H1 (cell line): ENCODE measurements at regions not wholly inside any gene's neighbourhood (a gene's known extent, or its start where the extent isn't known, plus 50 kb on each side); places are given as distances from the start of the nearest gene placed in this dataset.

Experiments used
- CTCF ChIA-PET: fragments of 300-600 bp; sonication (Branson Sonifier 250); formaldehyde crosslinking; loops from one replicate; lab custom pipeline; 2021; ENCODE audit not compliant: partially characterized antibody; lab: Charles Lee
- POLR2A ChIA-PET: fragments of 300-600 bp; sonication (Branson Sonifier 250); formaldehyde crosslinking; loops from one replicate; lab custom pipeline; 2021; ENCODE audit warnings: inconsistent platforms; ENCODE audit not compliant: partially characterized antibody; lab: Charles Lee
- DNase-seq, 2 experiments: peaks; one replicate each; pipeline versions ENCODE4 v3.0.0 to v3.0.0-alpha.2; 2010 to 2022; ENCODE audit warnings: low spot score in 2 of 2, low read depth in 1 of 2, mixed read lengths in 1 of 2
- FAIRE-seq: peaks from 2 replicates; lab custom pipeline; 2011; peaks lifted over from hg19 to GRCh38; lab: Jason Lieb, UNC
- H2AFZ ChIP-seq: 2 replicates; pipeline ENCODE4 v1.8.1; 2012; ENCODE audit warnings: low read length, inconsistent platforms
- H2AK5ac ChIP-seq: 2 replicates; pipeline ENCODE4 v1.6.1; 2013; ENCODE audit warnings: low read depth, low read length
- H2BK120ac ChIP-seq: replicated peaks from 2 replicates; pipeline ENCODE3; 2013; ENCODE audit warnings: low read depth, low read length, inconsistent platforms
- H2BK12ac ChIP-seq: 2 replicates; pipeline ENCODE4 v1.6.1; 2013; ENCODE audit warnings: low read depth, low read length
- H2BK15ac ChIP-seq: 2 replicates; pipeline ENCODE4 v1.6.1; 2013; ENCODE audit warnings: low read length
- H2BK20ac ChIP-seq: 2 replicates; pipeline ENCODE4 v1.6.1; 2013; ENCODE audit warnings: low read length
- H2BK5ac ChIP-seq: 2 replicates; pipeline ENCODE4 v1.6.1; 2013; ENCODE audit warnings: low read depth, low read length
- H3K14ac ChIP-seq: 2 replicates; pipeline ENCODE4 v1.6.1; 2013; ENCODE audit warnings: inconsistent platforms; ENCODE audit not compliant: insufficient read length
- H3K18ac ChIP-seq: 2 replicates; pipeline ENCODE4 v1.6.1; 2013; ENCODE audit warnings: low read length; ENCODE audit errors: extremely low read depth
- H3K23ac ChIP-seq: 2 replicates; pipeline ENCODE4 v1.6.1; 2013; ENCODE audit warnings: inconsistent platforms; ENCODE audit not compliant: insufficient read length
- H3K23me2 ChIP-seq: 2 replicates; pipeline ENCODE4 v1.6.1; 2013; ENCODE audit warnings: low read depth, low read length
- H3K27ac ChIP-seq: 2 replicates; pipeline ENCODE4 v1.6.1; 2011; ENCODE audit warnings: low read depth, low read length, inconsistent platforms
- H3K27me3 ChIP-seq, 4 experiments: replicated peaks in 1 of 4; 1 replicate in 1 of 4; 2 replicates in 3 of 4; pipeline versions ENCODE4 v1.6.1 to v1.8.1; 2011 to 2013; ENCODE audit warnings: low read length in 3 of 4, mild to moderate bottlenecking in 3 of 4, inconsistent platforms in 2 of 4, mixed read lengths in 2 of 4, moderate library complexity in 1 of 4; ENCODE audit not compliant: control insufficient read depth in 3 of 4, insufficient read depth in 3 of 4; ENCODE audit errors: extremely low read depth in 1 of 4
- H3K36me3 ChIP-seq, 4 experiments: 2 replicates each; pipeline versions ENCODE4 v1.6.1 to v1.8.1; 2011 to 2013; ENCODE audit warnings: mild to moderate bottlenecking in 4 of 4, low read length in 3 of 4, moderate library complexity in 2 of 4, control low read depth in 1 of 4, inconsistent platforms in 1 of 4; ENCODE audit not compliant: insufficient read depth in 4 of 4, control insufficient read depth in 2 of 4
- H3K4ac ChIP-seq: replicated peaks from 2 replicates; pipeline ENCODE3; 2013; ENCODE audit warnings: low read length, low read depth, mixed read lengths, inconsistent platforms; ENCODE audit not compliant: insufficient read length
- H3K4me1 ChIP-seq, 4 experiments: replicated peaks in 1 of 4; 1 replicate in 1 of 4; 2 replicates in 3 of 4; pipeline versions ENCODE4 v1.6.1 to v1.8.1; 2011 to 2013; ENCODE audit warnings: low read length in 3 of 4, inconsistent platforms in 2 of 4, mixed read lengths in 1 of 4; ENCODE audit not compliant: insufficient read depth in 4 of 4, control insufficient read depth in 3 of 4
- H3K4me2 ChIP-seq, 2 experiments: 2 replicates each; pipeline versions ENCODE4 v1.6.1 to v1.8.1; 2011 to 2013; ENCODE audit warnings: low read depth in 2 of 2, low read length in 2 of 2, control low read depth in 1 of 2, inconsistent platforms in 1 of 2, mild to moderate bottlenecking in 1 of 2; ENCODE audit not compliant: insufficient read depth in 1 of 2
- H3K4me3 ChIP-seq, 4 experiments: fragments of 200-600, 300-600 bp in 1 of 4; sonication (generic), shearing (Covaris generic), sonication (Bioruptor Twin) in 1 of 4; 2 replicates each; pipeline versions ENCODE4 v1.5.1 to v1.8.1; 2011 to 2016; ENCODE audit warnings: low read length in 4 of 4, low read depth in 3 of 4, control low read depth in 2 of 4, inconsistent platforms in 2 of 4, mild to moderate bottlenecking in 2 of 4, mixed read lengths in 1 of 4, moderate library complexity in 1 of 4; ENCODE audit not compliant: insufficient read depth in 2 of 4; ENCODE audit errors: extremely low read depth in 1 of 4
- H3K56ac ChIP-seq: replicated peaks from 2 replicates; pipeline ENCODE3; 2013; ENCODE audit warnings: low read depth, mild to moderate bottlenecking, mixed read lengths, low read length, inconsistent platforms; ENCODE audit not compliant: insufficient read length
- H3K79me1 ChIP-seq: 2 replicates; pipeline ENCODE4 v1.6.1; 2013; ENCODE audit warnings: low read depth, low read length, control low read depth
- H3K79me2 ChIP-seq, 2 experiments: 2 replicates each; pipeline versions ENCODE4 v1.6.1 to v1.8.1; 2012 to 2013; ENCODE audit warnings: low read length in 2 of 2, mild to moderate bottlenecking in 2 of 2, inconsistent platforms in 1 of 2; ENCODE audit not compliant: insufficient read depth in 2 of 2, control insufficient read depth in 1 of 2
- H3K9ac ChIP-seq, 4 experiments: replicated peaks in 1 of 4; 1 replicate in 1 of 4; 2 replicates in 3 of 4; pipeline versions ENCODE4 v1.6.1 to v1.8.1; 2011 to 2013; ENCODE audit warnings: low read depth in 3 of 4, low read length in 3 of 4, control low read depth in 2 of 4, mild to moderate bottlenecking in 2 of 4, moderate library complexity in 2 of 4, inconsistent platforms in 1 of 4; ENCODE audit errors: extremely low read depth in 1 of 4
- H3K9me3 ChIP-seq, 2 experiments: 2 replicates each; pipeline versions ENCODE4 v1.6.1 to v1.8.1; 2012 to 2013; ENCODE audit warnings: mild to moderate bottlenecking in 2 of 2, moderate library complexity in 2 of 2, control low read depth in 1 of 2, inconsistent platforms in 1 of 2, low read depth in 1 of 2, low read length in 1 of 2, mixed read lengths in 1 of 2; ENCODE audit not compliant: insufficient read depth in 2 of 2
- H4K20me1 ChIP-seq, 2 experiments: replicated peaks in 1 of 2; 2 replicates each; pipeline versions ENCODE3 to v1.8.1; 2011 to 2013; ENCODE audit warnings: inconsistent platforms in 2 of 2, low read length in 2 of 2, mild to moderate bottlenecking in 1 of 2; ENCODE audit not compliant: insufficient read depth in 2 of 2, control insufficient read depth in 1 of 2
- H4K5ac ChIP-seq: 2 replicates; pipeline ENCODE4 v1.6.1; 2013; ENCODE audit warnings: low read length, low read depth, mixed read lengths, inconsistent platforms; ENCODE audit not compliant: insufficient read length
- H4K8ac ChIP-seq: 2 replicates; pipeline ENCODE4 v1.8.0; 2013; ENCODE audit warnings: mild to moderate bottlenecking, moderate library complexity, low read length, inconsistent platforms; ENCODE audit not compliant: insufficient read depth; ENCODE audit errors: extremely low read depth
- H4K91ac ChIP-seq: replicated peaks from 2 replicates; pipeline ENCODE3; 2013; ENCODE audit warnings: low read length, mixed read lengths, inconsistent platforms; ENCODE audit not compliant: insufficient read length
- CBX8 ChIP-seq: fragments of 300-800, 300-1000 bp; sonication (generic); IDR thresholded peaks from 2 replicates; pipeline ENCODE4 v1.7.1; 2016; ENCODE audit warnings: low read depth, low read length, borderline replicate concordance
- JUN ChIP-seq: IDR thresholded peaks from 2 replicates; pipeline ENCODE4 v1.6.1; 2011; ENCODE audit warnings: low read depth, mild to moderate bottlenecking, improper control_type of control experiment, low read length
- KDM1A ChIP-seq: fragments of 200-600, 300-600 bp; sonication (generic); IDR thresholded peaks from 2 replicates; pipeline ENCODE4 v1.7.1; 2016; ENCODE audit warnings: mild to moderate bottlenecking, low read length, borderline replicate concordance
- RAD21 ChIP-seq, 2 experiments: IDR thresholded peaks in 1 of 2; conservative IDR thresholded peaks in 1 of 2; 2 replicates each; pipeline ENCODE4 v1.6.1; 2011; ENCODE audit warnings: low read depth in 2 of 2, low read length in 2 of 2, improper control_type of control experiment in 1 of 2, inconsistent platforms in 1 of 2, mild to moderate bottlenecking in 1 of 2, moderate library complexity in 1 of 2
- SP4 ChIP-seq: IDR thresholded peaks from 2 replicates; pipeline ENCODE4 v1.6.1; 2012; ENCODE audit warnings: low read length, inconsistent platforms
- WGBS, 2 experiments: shearing (Covaris generic) in 1 of 2; methylation state at CpG; one replicate each; pipeline versions ENCODE4 v1.1.6 to v1.1.7; 2013 to 2015; ENCODE audit warnings: low lambda C conversion rate in 2 of 2, mixed read lengths in 2 of 2, inconsistent platforms in 1 of 2, low coverage in 1 of 2, missing lambda C conversion rate in 1 of 2; ENCODE audit not compliant: insufficient replicate concordance in 2 of 2, insufficient coverage in 1 of 2, insufficient read length in 1 of 2; ENCODE audit errors: extremely low coverage in 1 of 2, missing lambda C conversion rate in 1 of 2; 5-methylcytosine and 5-hydroxymethylcytosine counted together

DNA sequence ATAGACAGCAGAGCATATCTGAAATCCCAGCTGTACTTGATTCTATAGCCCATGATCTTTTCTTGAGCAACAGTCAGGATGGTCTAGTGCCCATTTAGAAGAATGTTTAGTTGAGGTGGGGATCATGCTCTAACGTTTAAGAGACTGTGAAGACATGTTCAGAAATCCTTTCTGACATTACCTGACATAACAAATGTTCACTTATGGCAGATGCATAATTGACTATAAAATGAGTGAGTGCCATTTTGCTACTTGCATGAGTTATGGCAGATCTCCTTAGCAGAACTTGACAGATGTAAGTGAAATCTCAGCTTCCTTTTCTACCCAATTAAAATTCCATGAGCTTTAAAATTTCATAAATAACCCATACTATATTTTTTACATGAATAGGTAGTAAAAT, 209.5 kb upstream of the MMADHC start:
- Histone ChIP-seq H2BK5ac (no peak overlapping the region), H3K79me1 (no peaks in the 10 kb centered on the region), H3K4ac (no peak overlapping the region), H4K5ac (no peak overlapping the region), H2BK15ac (no peak overlapping the region), H3K9ac (no peak overlapping the region), H3K9me3 (peaks cover 4 to 13% of the 10 kb centered on the region in 2 experiments; a peak in 3 of 4 replicates), H3K23ac (no peak overlapping the region), H2BK20ac (no peak overlapping the region), H3K27me3 (no peaks in the 10 kb centered on the region), H4K91ac (no peak overlapping the region), H3K14ac (no peak overlapping the region), H3K23me2 (no peaks in the 10 kb centered on the region), H3K4me2 (no peak overlapping the region), H3K4me3 (no peak overlapping the region), H3K79me2 (no peaks in the 10 kb centered on the region), H3K36me3 (no peaks in the 10 kb centered on the region; a peak in 1 of 8 replicates), H2BK120ac (no peak overlapping the region), H3K4me1 (peaks cover 0 to 10% (median 4%) of the 10 kb centered on the region in 4 experiments; a peak in 1 of 7 replicates), H4K20me1 (no peaks in the 10 kb centered on the region), H3K18ac (no peak overlapping the region), H4K8ac (no peak overlapping the region), H2AK5ac (no peak overlapping the region), H2AFZ (no peak overlapping the region), H3K27ac (no peak overlapping the region), H3K56ac (no peak overlapping the region), H2BK12ac (no peak overlapping the region)
- ChIA-PET CTCF (no interaction called here), POLR2A (interaction anchor here (0.7 kb wide), 1 partner anchor 18 kb away, joined by 3 read pairs; no protein-coding TSS in a partner anchor)
- 94% methylated on average over 1 of the region's 1 CpG; no CpG with 5 or more reads in 1 of the 2 experiments for WGBS, 2 experiments
- no peak for TF ChIP-seq SP4
- no peak for TF ChIP-seq RAD21 (IDR thresholded peaks at IDR 0.05 in 1 of 2, conservative IDR thresholded peaks at IDR 0.05 in 1 of 2; ENCODE audit: low read depth in 2 of 2, low read length in 2 of 2)
- TF ChIP-seq CBX8: no peak
- no peak for TF ChIP-seq JUN
- no peak for TF ChIP-seq KDM1A
- FAIRE-seq: no peak
- no peak for DNase-seq
